HEK293 (cell line): ENCODE measurements at regions not wholly inside any gene's neighbourhood (a gene's known extent, or its start where the extent isn't known, plus 50 kb on each side); places are given as distances from the start of the nearest gene placed in this dataset.

ENCODE experiments used
- CTCF ChIA-PET: fragments of 350-600 bp; formaldehyde crosslinking; extraction: SDS; loops from one replicate; lab custom pipeline; 2021; ENCODE audit warnings: antibody characterized with exemption; lab: Yijun Ruan, JAX
- POLR2A ChIA-PET: fragments of 300-600 bp; formaldehyde crosslinking; extraction: SDS; loops from one replicate; lab custom pipeline; 2020; ENCODE audit warnings: antibody characterized with exemption, inconsistent platforms; lab: Yijun Ruan, JAX
- H3K27ac ChIP-seq: fragments of 200-500 bp; sonication (Bioruptor generic); 2 replicates; pipeline ENCODE4 v1.5.1; 2014; ENCODE audit warnings: low read depth, low read length, control low read depth, inconsistent platforms; ENCODE audit errors: extremely low read depth
- H3K36me3 ChIP-seq, 2 experiments: fragments of 200-500 bp in 1 of 2; sonication (Bioruptor generic) in 1 of 2; 1 replicate in 1 of 2; 2 replicates in 1 of 2; pipeline ENCODE4 v1.5.1; 2014 to 2017; ENCODE audit warnings: inconsistent platforms in 2 of 2, low read length in 2 of 2; ENCODE audit not compliant: control insufficient read depth in 2 of 2, insufficient read depth in 1 of 2
- H3K4me1 ChIP-seq: fragments of 200-500 bp; sonication (Bioruptor generic); 2 replicates; pipeline ENCODE4 v1.5.1; 2014; ENCODE audit warnings: mild to moderate bottlenecking, low read length, inconsistent platforms; ENCODE audit not compliant: control insufficient read depth, insufficient read depth
- H3K4me3 ChIP-seq: 2 replicates; pipeline ENCODE4 v1.5.1; 2011; ENCODE audit warnings: low read depth, mild to moderate bottlenecking, control low read depth, low read length, moderate library complexity
- H3K9me3 ChIP-seq: fragments of 200-500 bp; sonication (Bioruptor generic); 2 replicates; pipeline ENCODE4 v1.5.1; 2014; ENCODE audit warnings: low read depth, low read length, inconsistent platforms; ENCODE audit not compliant: control insufficient read depth, insufficient read depth
- AEBP2 ChIP-seq: fragments of 450-650 bp; formaldehyde crosslinking; IDR thresholded peaks from 2 replicates; pipeline ENCODE4 v1.5.1; 2016; ENCODE audit warnings: missing biosample characterization, missing genetic modification characterization, borderline replicate concordance
- HOXD13 ChIP-seq: sonication (generic); formaldehyde crosslinking; IDR thresholded peaks from 2 replicates; pipeline ENCODE4 v1.8.0; 2022; ENCODE audit warnings: missing genetic modification reagents, borderline replicate concordance
- KLF7 ChIP-seq: fragments of 450-650 bp; formaldehyde crosslinking; IDR thresholded peaks from 2 replicates; pipeline ENCODE4 v1.5.1; 2016; ENCODE audit warnings: missing biosample characterization, missing genetic modification characterization, borderline replicate concordance
- SP2 ChIP-seq: fragments of 450-650 bp; formaldehyde crosslinking; IDR thresholded peaks from 2 replicates; pipeline ENCODE4 v1.5.1; 2016; ENCODE audit warnings: missing biosample characterization, missing genetic modification characterization
- ZBTB7A ChIP-seq: fragments of 450-650 bp; formaldehyde crosslinking; IDR thresholded peaks from 2 replicates; pipeline ENCODE4 v1.5.1; 2016; ENCODE audit warnings: low read depth, missing biosample characterization, missing genetic modification characterization
- ZNF140 ChIP-seq: fragments of 450-650 bp; formaldehyde crosslinking; IDR thresholded peaks from 2 replicates; pipeline ENCODE4 v1.5.1; 2016; ENCODE audit warnings: missing biosample characterization, missing genetic modification characterization
- ZNF16 ChIP-seq: fragments of 450-650 bp; formaldehyde crosslinking; IDR thresholded peaks from 2 replicates; pipeline ENCODE4 v1.5.1; 2016; ENCODE audit warnings: low read depth, missing biosample characterization, missing genetic modification characterization
- ZNF169 ChIP-seq: fragments of 450-650 bp; formaldehyde crosslinking; IDR thresholded peaks from 2 replicates; pipeline ENCODE4 v1.5.1; 2016; ENCODE audit warnings: missing biosample characterization, missing genetic modification characterization
- ZNF184 ChIP-seq: fragments of 450-650 bp; IDR thresholded peaks from 2 replicates; pipeline ENCODE4 v1.5.1; 2018; ENCODE audit warnings: missing biosample characterization, mild to moderate bottlenecking, missing genetic modification characterization
- ZNF221 ChIP-seq: fragments of 450-650 bp; formaldehyde crosslinking; IDR thresholded peaks from 2 replicates; pipeline ENCODE4 v1.5.1; 2017; ENCODE audit warnings: missing biosample characterization, missing genetic modification characterization, borderline replicate concordance
- ZNF292 ChIP-seq: fragments of 450-650 bp; formaldehyde crosslinking; IDR thresholded peaks from 2 replicates; pipeline ENCODE4 v1.5.1; 2016; ENCODE audit warnings: low read depth, missing biosample characterization, missing genetic modification characterization, borderline replicate concordance
- ZNF426 ChIP-seq: fragments of 450-650 bp; formaldehyde crosslinking; IDR thresholded peaks from 2 replicates; pipeline ENCODE4 v1.5.1; 2017; ENCODE audit warnings: missing biosample characterization, missing genetic modification characterization, mild to moderate bottlenecking, inconsistent platforms, moderate library complexity
- ZNF549 ChIP-seq: fragments of 450-650 bp; IDR thresholded peaks from 2 replicates; pipeline ENCODE4 v1.5.1; 2018; ENCODE audit warnings: missing biosample characterization, missing genetic modification characterization, mild to moderate bottlenecking, inconsistent platforms, moderate library complexity
- ZNF596 ChIP-seq: fragments of 450-650 bp; IDR thresholded peaks from 2 replicates; pipeline ENCODE4 v1.5.0; 2018; ENCODE audit warnings: missing biosample characterization, mild to moderate bottlenecking, missing genetic modification characterization, moderate library complexity
- ZNF658 ChIP-seq: fragments of 450-650 bp; formaldehyde crosslinking; IDR thresholded peaks from 2 replicates; pipeline ENCODE4; 2016; ENCODE audit warnings: missing biosample characterization, missing genetic modification characterization
- ZNF747 ChIP-seq: fragments of 450-650 bp; formaldehyde crosslinking; IDR thresholded peaks from 2 replicates; pipeline ENCODE4 v1.5.1; 2016; ENCODE audit warnings: missing biosample characterization, missing genetic modification characterization
- ZNF792 ChIP-seq: fragments of 450-650 bp; formaldehyde crosslinking; IDR thresholded peaks from 2 replicates; pipeline ENCODE4 v1.5.1; 2016; ENCODE audit warnings: missing biosample characterization, missing genetic modification characterization
- ZNF843 ChIP-seq: fragments of 450-650 bp; formaldehyde crosslinking; IDR thresholded peaks from 2 replicates; pipeline ENCODE4 v1.5.1; 2016; ENCODE audit warnings: missing biosample characterization, missing genetic modification characterization
- TF ChIP-seq, protein P1 (sequence below): fragments of 450-650 bp; formaldehyde crosslinking; IDR thresholded peaks from 2 replicates; pipeline ENCODE4 v1.5.1; 2016; ENCODE audit warnings: missing biosample characterization, missing genetic modification characterization
- TF ChIP-seq, protein P2 (sequence below): fragments of 450-650 bp; formaldehyde crosslinking; IDR thresholded peaks from 2 replicates; pipeline ENCODE4 v1.5.1; 2016; ENCODE audit warnings: missing biosample characterization, missing genetic modification characterization, borderline replicate concordance

DNA sequence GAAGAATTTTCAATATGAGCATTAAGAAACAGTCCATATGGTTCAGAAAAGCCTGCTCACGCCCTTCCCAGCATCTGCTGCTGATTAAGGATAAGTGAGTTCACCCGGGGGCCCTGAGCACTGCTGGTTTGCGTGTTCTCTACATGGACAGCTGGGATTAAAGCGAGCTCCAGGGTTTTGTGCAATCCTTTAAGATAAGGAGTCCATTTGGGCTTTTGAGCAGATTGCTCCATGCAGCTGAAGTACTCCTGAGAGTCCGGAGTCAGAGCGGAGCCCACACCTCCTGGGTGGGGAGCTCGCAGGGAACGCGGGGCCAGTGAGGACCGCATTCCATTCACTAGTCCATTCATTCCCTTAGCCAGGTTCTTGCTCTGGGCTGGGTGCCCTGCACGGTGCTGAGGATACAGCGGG lies 149.3 kb upstream of the COL5A1 start:
- Histone ChIP-seq H3K9me3 (no peaks in the 10 kb centered on the region), H3K4me3 (no peak overlapping the region), H3K27ac (no peak overlapping the region), H3K36me3 (no peaks in the 10 kb centered on the region), H3K4me1 (no peaks in the 10 kb centered on the region)
- TF ChIP-seq KLF7 (tag by site-specific recombination) (no peak), HOXD13 (CRISPR knock-in tag) (no peak), ZBTB7A (no peak), ZNF292 (tag by site-specific recombination) (no peak), ZNF169 (no peak), ZNF221 (tag by site-specific recombination) (no peak), ZNF792 (no peak), ZNF140 (no peak), ZNF843 (tag by site-specific recombination) (no peak), ZNF16 (tag by site-specific recombination) (no peak), AEBP2 (tag by site-specific recombination) (no peak), ZNF747 (tag by site-specific recombination) (no peak), ZNF658 (tag by site-specific recombination) (no peak), SP2 (tag by site-specific recombination) (no peak), ZNF549 (no peak), ZNF184 (tag by site-specific recombination) (no peak), ZNF596 (tag by site-specific recombination) (no peak), ZNF426 (tag by site-specific recombination) (no peak)
- TF ChIP-seq, protein P1, sequence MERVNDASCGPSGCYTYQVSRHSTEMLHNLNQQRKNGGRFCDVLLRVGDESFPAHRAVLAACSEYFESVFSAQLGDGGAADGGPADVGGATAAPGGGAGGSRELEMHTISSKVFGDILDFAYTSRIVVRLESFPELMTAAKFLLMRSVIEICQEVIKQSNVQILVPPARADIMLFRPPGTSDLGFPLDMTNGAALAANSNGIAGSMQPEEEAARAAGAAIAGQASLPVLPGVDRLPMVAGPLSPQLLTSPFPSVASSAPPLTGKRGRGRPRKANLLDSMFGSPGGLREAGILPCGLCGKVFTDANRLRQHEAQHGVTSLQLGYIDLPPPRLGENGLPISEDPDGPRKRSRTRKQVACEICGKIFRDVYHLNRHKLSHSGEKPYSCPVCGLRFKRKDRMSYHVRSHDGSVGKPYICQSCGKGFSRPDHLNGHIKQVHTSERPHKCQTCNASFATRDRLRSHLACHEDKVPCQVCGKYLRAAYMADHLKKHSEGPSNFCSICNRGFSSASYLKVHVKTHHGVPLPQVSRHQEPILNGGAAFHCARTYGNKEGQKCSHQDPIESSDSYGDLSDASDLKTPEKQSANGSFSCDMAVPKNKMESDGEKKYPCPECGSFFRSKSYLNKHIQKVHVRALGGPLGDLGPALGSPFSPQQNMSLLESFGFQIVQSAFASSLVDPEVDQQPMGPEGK (tag by site-specific recombination), result no peak
- TF ChIP-seq, protein P2, sequence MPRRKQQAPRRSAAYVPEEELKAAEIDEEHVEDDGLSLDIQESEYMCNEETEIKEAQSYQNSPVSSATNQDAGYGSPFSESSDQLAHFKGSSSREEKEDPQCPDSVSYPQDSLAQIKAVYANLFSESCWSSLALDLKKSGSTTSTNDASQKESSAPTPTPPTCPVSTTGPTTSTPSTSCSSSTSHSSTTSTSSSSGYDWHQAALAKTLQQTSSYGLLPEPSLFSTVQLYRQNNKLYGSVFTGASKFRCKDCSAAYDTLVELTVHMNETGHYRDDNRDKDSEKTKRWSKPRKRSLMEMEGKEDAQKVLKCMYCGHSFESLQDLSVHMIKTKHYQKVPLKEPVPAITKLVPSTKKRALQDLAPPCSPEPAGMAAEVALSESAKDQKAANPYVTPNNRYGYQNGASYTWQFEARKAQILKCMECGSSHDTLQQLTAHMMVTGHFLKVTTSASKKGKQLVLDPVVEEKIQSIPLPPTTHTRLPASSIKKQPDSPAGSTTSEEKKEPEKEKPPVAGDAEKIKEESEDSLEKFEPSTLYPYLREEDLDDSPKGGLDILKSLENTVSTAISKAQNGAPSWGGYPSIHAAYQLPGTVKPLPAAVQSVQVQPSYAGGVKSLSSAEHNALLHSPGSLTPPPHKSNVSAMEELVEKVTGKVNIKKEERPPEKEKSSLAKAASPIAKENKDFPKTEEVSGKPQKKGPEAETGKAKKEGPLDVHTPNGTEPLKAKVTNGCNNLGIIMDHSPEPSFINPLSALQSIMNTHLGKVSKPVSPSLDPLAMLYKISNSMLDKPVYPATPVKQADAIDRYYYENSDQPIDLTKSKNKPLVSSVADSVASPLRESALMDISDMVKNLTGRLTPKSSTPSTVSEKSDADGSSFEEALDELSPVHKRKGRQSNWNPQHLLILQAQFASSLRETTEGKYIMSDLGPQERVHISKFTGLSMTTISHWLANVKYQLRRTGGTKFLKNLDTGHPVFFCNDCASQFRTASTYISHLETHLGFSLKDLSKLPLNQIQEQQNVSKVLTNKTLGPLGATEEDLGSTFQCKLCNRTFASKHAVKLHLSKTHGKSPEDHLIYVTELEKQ (tag by site-specific recombination), result no peak
- CTCF ChIA-PET, result interaction anchor here (0.6 kb wide), 1 partner anchor 328 kb away, joined by 3 read pairs; the partner anchor contains the start of gene RNU6ATAC
- POLR2A ChIA-PET, result no interaction called here
